Fibroblast of lung (primary cell): ENCODE measurements at regions not wholly inside any gene's neighbourhood (a gene's known extent, or its start where the extent isn't known, plus 50 kb on each side); places are given as distances from the start of the nearest gene placed in this dataset.

Experiments
- EZH2 ChIP-seq: IDR thresholded peaks from 2 replicates; pipeline ENCODE4 v1.5.1; 2012; ENCODE audit warnings: low read length, control low read depth, mild to moderate bottlenecking; ENCODE audit errors: missing control alignments
- TF ChIP-seq, protein P1 (sequence below), 2 donors: IDR thresholded peaks in 1 of 2; conservative IDR thresholded peaks in 1 of 2; 1 replicate in 1 of 2; 2 replicates in 1 of 2; pipeline ENCODE4 v1.5.1; 2011 to 2012; ENCODE audit warnings: low read length in 2 of 2, control low read depth in 1 of 2, inconsistent platforms in 1 of 2, low read depth in 1 of 2, mild to moderate bottlenecking in 1 of 2

GRCh38 chr5:2439608-2440007 lies 311.9 kb downstream of the IRX2 start:
- TF ChIP-seq, protein P1, sequence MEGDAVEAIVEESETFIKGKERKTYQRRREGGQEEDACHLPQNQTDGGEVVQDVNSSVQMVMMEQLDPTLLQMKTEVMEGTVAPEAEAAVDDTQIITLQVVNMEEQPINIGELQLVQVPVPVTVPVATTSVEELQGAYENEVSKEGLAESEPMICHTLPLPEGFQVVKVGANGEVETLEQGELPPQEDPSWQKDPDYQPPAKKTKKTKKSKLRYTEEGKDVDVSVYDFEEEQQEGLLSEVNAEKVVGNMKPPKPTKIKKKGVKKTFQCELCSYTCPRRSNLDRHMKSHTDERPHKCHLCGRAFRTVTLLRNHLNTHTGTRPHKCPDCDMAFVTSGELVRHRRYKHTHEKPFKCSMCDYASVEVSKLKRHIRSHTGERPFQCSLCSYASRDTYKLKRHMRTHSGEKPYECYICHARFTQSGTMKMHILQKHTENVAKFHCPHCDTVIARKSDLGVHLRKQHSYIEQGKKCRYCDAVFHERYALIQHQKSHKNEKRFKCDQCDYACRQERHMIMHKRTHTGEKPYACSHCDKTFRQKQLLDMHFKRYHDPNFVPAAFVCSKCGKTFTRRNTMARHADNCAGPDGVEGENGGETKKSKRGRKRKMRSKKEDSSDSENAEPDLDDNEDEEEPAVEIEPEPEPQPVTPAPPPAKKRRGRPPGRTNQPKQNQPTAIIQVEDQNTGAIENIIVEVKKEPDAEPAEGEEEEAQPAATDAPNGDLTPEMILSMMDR (conservative IDR thresholded peaks at IDR 0.05 in 1 of 2, IDR thresholded peaks at IDR 0.05 in 1 of 2; ENCODE audit: low read depth in 1 of 2, low read length in 2 of 2), result no peak
- no peak for TF ChIP-seq EZH2
